ENCODE measurements at regions not wholly inside any gene's neighbourhood (a gene's known extent, or its start where the extent isn't known, plus 50 kb on each side); places are given as distances from the start of the nearest gene placed in this dataset.

DNA sequence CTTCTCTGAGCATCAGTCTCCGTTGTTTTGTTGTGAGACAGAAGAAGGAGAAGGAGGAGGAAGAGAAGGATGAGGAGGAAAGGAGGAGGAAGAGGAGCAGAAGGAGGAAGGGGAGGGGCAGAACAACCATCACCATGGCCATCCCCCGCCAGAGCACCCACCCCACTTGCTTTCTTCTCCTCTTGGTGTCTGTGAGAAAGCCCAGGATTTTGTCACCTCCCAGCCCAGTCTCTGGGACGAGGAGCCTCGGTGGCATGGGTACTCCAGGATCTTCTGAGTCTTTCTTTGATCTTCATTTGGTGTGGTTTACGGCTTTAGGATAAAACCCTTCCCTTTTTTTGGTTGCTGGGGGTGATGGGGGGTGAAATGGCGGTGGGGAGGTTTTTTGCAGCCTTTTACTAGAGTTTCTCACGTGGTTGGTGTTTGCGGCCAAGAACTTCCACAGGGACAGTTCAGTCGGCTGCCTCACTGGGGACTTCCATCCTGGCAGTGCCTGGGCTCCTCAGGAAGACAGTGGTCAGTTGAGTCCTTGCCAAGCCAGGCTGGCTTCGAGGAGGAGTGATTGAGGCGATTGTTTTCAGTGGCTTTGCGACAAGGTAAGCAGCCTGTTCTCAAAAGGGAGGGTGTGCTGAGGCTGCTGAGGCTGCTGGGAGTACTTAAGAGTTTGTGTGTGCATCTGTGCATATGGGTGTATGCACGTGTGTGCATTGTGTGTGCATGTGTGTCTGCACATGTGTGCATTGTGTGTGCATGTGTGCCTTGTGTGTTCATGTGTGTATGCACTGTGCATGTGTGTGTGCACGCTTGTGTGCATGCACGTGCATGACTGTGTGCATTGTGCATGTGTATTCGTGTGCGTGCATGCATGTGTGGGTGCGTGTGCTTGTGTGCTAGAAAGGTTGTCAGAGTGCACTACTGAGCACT lies 567.5 kb downstream of the TBC1D22A start:
- Histone ChIP-seq H3K36me3 (ENCODE audit: control insufficient read depth in 1 of 2, insufficient read depth in 2 of 2, low read length in 2 of 2) (no peaks in the 10 kb centered on the region), H3K9me3 (ENCODE audit: control insufficient read depth in 1 of 2, low read length in 2 of 2) (peaks cover 3 to 10% of the 10 kb centered on the region in 2 donors), H3K4me1 (ENCODE audit: control insufficient read depth in 1 of 2, insufficient read depth in 2 of 2, low read length in 2 of 2) (no peaks in the 10 kb centered on the region), H3K4me3 (ENCODE audit: low read depth in 1 of 2, low read length in 2 of 2) (no peak overlapping the region), H3K27me3 (ENCODE audit: low read depth, low read length) (no peaks in the 10 kb centered on the region), H3K27ac (ENCODE audit: low read length) (no peak overlapping the region)

DNA sequence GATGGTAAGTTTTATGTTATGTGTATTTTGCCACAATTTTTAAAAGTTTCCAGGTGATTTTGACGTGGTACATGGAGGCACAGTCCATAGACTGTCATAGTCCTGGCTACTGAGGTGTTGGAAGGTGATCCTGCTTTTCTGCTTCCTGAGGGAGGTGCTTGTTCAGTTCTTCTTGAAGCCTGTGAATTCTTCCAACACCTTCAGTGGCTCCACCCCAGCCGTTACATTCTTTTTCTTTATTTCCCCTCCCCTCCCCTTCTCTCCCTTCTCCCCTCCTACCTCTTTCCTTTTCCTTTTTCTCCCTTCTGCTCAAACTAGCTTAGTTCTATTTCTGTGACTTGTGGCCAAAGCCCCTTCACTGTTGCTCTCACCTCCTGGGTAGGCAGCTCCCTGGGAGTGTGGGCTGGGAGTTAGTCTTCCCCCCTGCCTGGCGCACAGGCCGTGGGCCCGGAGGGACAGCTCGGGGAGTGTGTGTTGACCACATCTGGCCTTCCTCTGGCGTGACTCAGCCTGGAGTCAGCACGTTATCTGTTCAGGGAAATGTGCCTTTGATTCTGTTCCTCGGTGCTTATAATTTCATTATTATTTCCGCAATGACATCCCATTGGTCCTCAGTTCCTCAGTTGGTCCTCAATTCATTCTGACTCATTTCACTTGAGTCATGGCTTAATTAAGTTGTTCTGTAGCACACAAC lies 566.2 kb downstream of the TBC1D22A start:
- no peak overlapping the region for H3K4me3 ChIP-seq (ENCODE audit: low read depth in 1 of 2, low read length in 2 of 2)
- H3K9me3 ChIP-seq (ENCODE audit: control insufficient read depth in 1 of 2, low read length in 2 of 2): peaks cover 3 to 9% of the 10 kb centered on the region in 2 donors
- H3K27ac ChIP-seq (ENCODE audit: low read length): no peak overlapping the region
- no peaks in the 10 kb centered on the region for H3K27me3 ChIP-seq (ENCODE audit: low read depth, low read length)
- H3K36me3 ChIP-seq (ENCODE audit: control insufficient read depth in 1 of 2, insufficient read depth in 2 of 2, low read length in 2 of 2): no peaks in the 10 kb centered on the region
- no peaks in the 10 kb centered on the region for H3K4me1 ChIP-seq (ENCODE audit: control insufficient read depth in 1 of 2, insufficient read depth in 2 of 2, low read length in 2 of 2)

DNA sequence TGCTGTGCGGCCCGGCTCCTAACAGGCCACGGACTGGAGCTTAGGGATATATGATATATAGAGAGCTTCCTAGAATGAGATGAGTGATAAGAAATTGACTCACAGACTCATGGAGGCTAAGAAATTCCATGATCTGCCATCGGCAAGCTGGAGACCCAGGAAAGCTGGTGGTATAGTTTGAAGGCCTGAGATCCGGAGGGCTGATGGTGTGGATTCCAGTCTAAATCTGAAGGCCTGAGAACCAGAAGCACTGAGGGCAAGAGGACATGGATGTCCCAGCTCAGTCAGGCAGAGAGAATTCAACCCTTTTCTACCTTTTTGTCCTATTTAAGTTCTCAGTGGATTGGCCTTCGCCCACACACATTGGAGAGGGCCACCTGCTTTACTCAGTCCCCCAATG lies 564.8 kb downstream of the TBC1D22A start:
- peaks cover 3 to 5% of the 10 kb centered on the region in 2 donors for H3K9me3 ChIP-seq (ENCODE audit: control insufficient read depth in 1 of 2, low read length in 2 of 2)
- H3K36me3 ChIP-seq (ENCODE audit: control insufficient read depth in 1 of 2, insufficient read depth in 2 of 2, low read length in 2 of 2): no peaks in the 10 kb centered on the region
- no peak overlapping the region for H3K27ac ChIP-seq (ENCODE audit: low read length)
- H3K4me1 ChIP-seq (ENCODE audit: control insufficient read depth in 1 of 2, insufficient read depth in 2 of 2, low read length in 2 of 2): no peaks in the 10 kb centered on the region
- H3K27me3 ChIP-seq (ENCODE audit: low read depth, low read length): no peaks in the 10 kb centered on the region
- no peak overlapping the region for H3K4me3 ChIP-seq (ENCODE audit: low read depth in 1 of 2, low read length in 2 of 2)

DNA sequence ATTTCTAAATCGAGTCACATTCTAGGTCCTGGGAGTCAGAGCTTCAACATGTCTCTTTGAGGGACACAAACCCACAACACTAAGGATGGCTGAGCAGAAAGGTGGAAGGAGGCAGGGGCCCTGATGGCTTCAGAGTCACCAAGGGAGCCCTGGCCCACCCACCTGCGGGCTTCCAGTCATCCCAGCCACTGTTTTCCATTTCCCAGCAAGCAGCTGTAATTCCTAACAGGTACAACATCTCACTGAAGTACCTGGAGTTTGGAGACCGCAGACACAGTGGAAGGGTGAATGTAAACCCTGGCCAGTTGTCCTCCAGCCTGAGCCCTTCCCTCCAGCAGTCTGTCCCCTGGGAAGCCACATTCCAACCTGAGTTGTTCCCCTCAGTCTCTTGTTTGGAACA lies 562.8 kb downstream of the TBC1D22A start:
- H3K4me1 ChIP-seq (ENCODE audit: control insufficient read depth in 1 of 2, insufficient read depth in 2 of 2, low read length in 2 of 2): no peaks in the 10 kb centered on the region
- no peak overlapping the region for H3K27ac ChIP-seq (ENCODE audit: low read length)
- peaks cover 16 to 19% of the 10 kb centered on the region in 2 donors for H3K9me3 ChIP-seq (ENCODE audit: control insufficient read depth in 1 of 2, low read length in 2 of 2)
- H3K27me3 ChIP-seq (ENCODE audit: low read depth, low read length): no peaks in the 10 kb centered on the region
- no peak overlapping the region for H3K4me3 ChIP-seq (ENCODE audit: low read depth in 1 of 2, low read length in 2 of 2)
- no peaks in the 10 kb centered on the region for H3K36me3 ChIP-seq (ENCODE audit: control insufficient read depth in 1 of 2, insufficient read depth in 2 of 2, low read length in 2 of 2)

DNA sequence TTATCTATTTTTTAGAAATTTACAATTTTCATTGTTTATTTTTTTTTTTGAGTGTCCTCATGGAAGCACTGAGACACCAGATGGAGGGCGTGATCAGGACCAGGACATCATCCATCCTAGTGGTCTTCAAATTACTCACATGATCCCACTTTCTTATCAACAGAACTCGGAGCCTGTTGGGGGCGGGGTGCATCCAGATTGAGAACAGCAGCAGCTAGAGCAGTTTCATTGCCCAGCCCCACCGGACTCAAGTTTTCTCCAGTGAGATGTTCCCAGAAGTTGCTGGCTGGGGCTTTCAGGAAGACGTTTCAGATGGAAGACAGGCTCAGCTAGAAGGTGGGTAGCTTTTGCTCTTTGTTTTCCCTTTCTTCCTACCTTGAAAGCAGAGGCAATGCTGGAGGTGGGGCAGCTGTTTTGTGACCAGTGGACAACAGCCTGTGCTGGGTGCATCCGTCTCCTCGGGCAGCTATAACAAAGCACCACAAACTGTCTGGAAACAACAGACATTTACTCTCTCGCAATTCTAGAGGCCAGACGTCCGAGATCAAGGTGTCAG lies 562.1 kb downstream of the TBC1D22A start:
- Histone ChIP-seq H3K4me3 (ENCODE audit: low read depth in 1 of 2, low read length in 2 of 2) (no peak overlapping the region), H3K36me3 (ENCODE audit: control insufficient read depth in 1 of 2, insufficient read depth in 2 of 2, low read length in 2 of 2) (no peaks in the 10 kb centered on the region), H3K27ac (ENCODE audit: low read length) (no peak overlapping the region), H3K4me1 (ENCODE audit: control insufficient read depth in 1 of 2, insufficient read depth in 2 of 2, low read length in 2 of 2) (no peaks in the 10 kb centered on the region), H3K27me3 (ENCODE audit: low read depth, low read length) (no peaks in the 10 kb centered on the region), H3K9me3 (ENCODE audit: control insufficient read depth in 1 of 2, low read length in 2 of 2) (peaks cover 16 to 22% of the 10 kb centered on the region in 2 donors)

DNA sequence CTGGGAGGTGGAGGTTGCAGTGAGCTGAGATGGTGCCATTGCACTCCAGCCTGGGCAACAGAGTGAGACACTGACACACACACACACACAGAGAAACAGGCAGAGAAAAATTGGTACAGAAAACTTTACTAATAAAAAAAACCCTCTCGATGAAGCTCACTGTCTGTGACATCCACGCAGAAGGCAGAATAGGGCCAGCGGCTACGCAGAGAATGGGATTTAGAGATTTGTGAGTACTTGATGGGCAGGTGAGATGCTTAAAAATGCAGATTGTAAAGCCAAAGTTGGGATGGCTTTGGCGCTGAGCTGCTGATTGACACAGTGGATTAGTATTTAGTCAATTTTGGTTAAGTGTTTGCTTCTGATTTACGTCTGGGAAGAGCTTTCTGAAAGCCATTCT lies 561.1 kb downstream of the TBC1D22A start:
- Histone ChIP-seq H3K27ac (ENCODE audit: low read length) (no peak overlapping the region), H3K36me3 (ENCODE audit: control insufficient read depth in 1 of 2, insufficient read depth in 2 of 2, low read length in 2 of 2) (no peaks in the 10 kb centered on the region), H3K27me3 (ENCODE audit: low read depth, low read length) (no peaks in the 10 kb centered on the region), H3K4me3 (ENCODE audit: low read depth in 1 of 2, low read length in 2 of 2) (no peak overlapping the region), H3K9me3 (ENCODE audit: control insufficient read depth in 1 of 2, low read length in 2 of 2) (peaks cover 16 to 22% of the 10 kb centered on the region in 2 donors), H3K4me1 (ENCODE audit: control insufficient read depth in 1 of 2, insufficient read depth in 2 of 2, low read length in 2 of 2) (no peaks in the 10 kb centered on the region)

DNA sequence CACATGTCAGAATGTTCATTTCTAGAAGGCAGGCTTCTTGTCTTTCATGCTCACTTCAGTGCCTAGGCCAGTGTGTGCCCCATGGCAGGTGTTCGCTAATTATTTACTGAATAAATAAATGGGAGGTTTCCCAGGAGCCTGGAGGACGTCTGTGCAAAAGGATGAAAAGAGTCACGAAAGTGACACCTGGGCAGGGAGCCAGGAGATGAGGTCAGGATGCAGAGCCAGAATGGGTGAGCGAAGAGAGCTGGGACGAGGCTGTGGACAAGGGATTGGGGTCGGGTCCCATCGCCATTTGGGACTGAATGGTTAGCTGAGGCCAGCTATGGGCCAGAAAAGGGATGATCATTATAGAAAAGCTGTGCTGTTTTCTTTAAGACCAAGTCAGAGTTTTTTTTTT lies 560.4 kb downstream of the TBC1D22A start:
- H3K27me3 ChIP-seq (ENCODE audit: low read depth, low read length): no peaks in the 10 kb centered on the region
- H3K4me3 ChIP-seq (ENCODE audit: low read depth in 1 of 2, low read length in 2 of 2): no peak overlapping the region
- H3K9me3 ChIP-seq (ENCODE audit: control insufficient read depth in 1 of 2, low read length in 2 of 2): peaks cover 16 to 22% of the 10 kb centered on the region in 2 donors
- no peak overlapping the region for H3K27ac ChIP-seq (ENCODE audit: low read length)
- no peaks in the 10 kb centered on the region for H3K36me3 ChIP-seq (ENCODE audit: control insufficient read depth in 1 of 2, insufficient read depth in 2 of 2, low read length in 2 of 2)
- H3K4me1 ChIP-seq (ENCODE audit: control insufficient read depth in 1 of 2, insufficient read depth in 2 of 2, low read length in 2 of 2): no peaks in the 10 kb centered on the region

DNA sequence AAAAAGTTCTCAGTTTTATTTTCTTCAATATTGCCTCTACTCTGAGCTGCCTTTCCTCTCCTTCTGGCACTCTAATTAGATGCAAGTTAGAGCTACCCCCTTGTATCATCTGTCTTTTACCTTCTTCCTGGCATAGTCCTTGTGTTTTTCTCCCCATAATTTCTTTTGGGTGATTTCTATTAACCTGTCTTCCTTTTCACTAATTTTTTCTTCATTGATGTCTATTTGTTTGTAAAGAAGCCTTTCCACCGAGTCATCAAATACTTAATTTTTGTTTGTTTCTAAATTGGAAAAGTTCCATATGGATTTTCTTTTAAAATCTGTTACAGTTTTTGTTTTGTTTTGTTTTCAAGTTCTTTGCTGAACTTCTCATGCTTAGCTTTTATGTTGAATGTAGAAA lies 558.1 kb downstream of the TBC1D22A start:
- Histone ChIP-seq H3K4me3 (ENCODE audit: low read depth in 1 of 2, low read length in 2 of 2) (no peak overlapping the region), H3K9me3 (ENCODE audit: control insufficient read depth in 1 of 2, low read length in 2 of 2) (peaks cover 13 to 22% of the 10 kb centered on the region in 2 donors), H3K27ac (ENCODE audit: low read length) (no peak overlapping the region), H3K4me1 (ENCODE audit: control insufficient read depth in 1 of 2, insufficient read depth in 2 of 2, low read length in 2 of 2) (no peaks in the 10 kb centered on the region), H3K27me3 (ENCODE audit: low read depth, low read length) (no peaks in the 10 kb centered on the region), H3K36me3 (ENCODE audit: control insufficient read depth in 1 of 2, insufficient read depth in 2 of 2, low read length in 2 of 2) (no peaks in the 10 kb centered on the region)

DNA sequence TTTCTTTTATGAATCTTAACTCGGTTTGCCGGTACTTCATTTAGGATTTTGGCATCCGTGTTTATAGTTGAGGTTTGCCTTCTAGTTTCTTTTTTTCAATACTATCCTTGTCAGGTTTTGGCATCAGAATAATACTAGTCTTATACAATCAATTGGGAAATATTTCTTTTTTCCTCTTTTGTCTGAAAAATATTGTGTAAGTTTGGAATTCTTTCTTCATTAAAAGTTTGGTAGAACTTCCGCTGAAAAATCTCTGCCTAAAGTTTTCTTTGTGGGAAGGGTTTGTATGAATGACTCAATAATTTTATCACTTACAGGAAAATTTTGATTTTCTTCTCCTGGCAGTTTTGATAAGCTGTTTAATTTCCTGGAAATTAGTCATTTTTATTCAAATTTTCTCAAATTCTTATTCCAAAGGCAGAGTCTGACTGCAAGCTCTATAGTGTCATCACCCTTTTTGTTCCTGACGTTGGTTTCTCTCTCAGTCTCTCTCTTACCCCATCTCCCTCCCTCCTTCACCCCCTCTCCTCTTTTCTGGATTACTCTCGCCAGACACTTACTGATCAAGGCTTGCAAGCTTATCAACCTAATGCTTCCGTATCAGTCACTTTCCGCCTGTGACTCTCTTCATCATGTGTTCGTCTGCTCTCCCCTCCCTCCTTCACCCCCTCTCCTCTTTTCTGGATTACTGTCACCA lies 555.7 kb downstream of the TBC1D22A start:
- Histone ChIP-seq H3K4me1 (ENCODE audit: control insufficient read depth in 1 of 2, insufficient read depth in 2 of 2, low read length in 2 of 2) (no peaks in the 10 kb centered on the region), H3K9me3 (ENCODE audit: control insufficient read depth in 1 of 2, low read length in 2 of 2) (peaks cover 13 to 24% of the 10 kb centered on the region in 2 donors)

DNA sequence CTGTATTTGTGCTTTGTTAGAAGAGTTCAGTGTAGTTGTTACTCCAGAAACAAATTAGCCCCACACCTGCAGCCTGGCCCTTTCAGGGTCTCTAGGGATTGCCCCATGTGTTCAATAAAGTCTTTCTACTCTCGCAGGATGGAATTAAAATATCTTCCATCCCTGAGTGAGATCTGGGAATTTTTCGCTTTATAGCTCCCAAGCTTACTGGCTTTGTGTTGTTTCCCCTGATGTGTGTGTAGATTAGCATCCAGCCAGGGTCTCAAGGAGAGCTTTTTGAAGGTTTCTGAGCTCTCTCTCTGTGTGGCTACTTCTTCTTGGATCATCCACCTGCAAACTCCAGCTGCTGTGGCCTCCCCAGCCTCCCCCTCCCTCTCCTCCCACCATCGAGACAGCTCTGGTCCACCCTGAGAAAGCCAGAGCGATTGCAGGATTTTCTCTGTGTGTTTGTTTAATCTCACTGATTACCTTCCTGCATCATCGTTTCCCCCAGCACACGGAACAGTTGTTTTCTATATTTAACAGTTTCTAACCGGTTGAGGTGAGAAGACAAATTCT lies 553.5 kb downstream of the TBC1D22A start:
- Histone ChIP-seq H3K9me3 (ENCODE audit: control insufficient read depth in 1 of 2, low read length in 2 of 2) (peaks cover 7 to 17% of the 10 kb centered on the region in 2 donors), H3K4me1 (ENCODE audit: control insufficient read depth in 1 of 2, insufficient read depth in 2 of 2, low read length in 2 of 2) (no peaks in the 10 kb centered on the region), H3K27ac (ENCODE audit: low read length) (no peak overlapping the region), H3K27me3 (ENCODE audit: low read depth, low read length) (no peaks in the 10 kb centered on the region), H3K4me3 (ENCODE audit: low read depth in 1 of 2, low read length in 2 of 2) (no peak overlapping the region), H3K36me3 (ENCODE audit: control insufficient read depth in 1 of 2, insufficient read depth in 2 of 2, low read length in 2 of 2) (no peaks in the 10 kb centered on the region)

More for the DNA sequence above, 555.7 kb downstream of the TBC1D22A start:
- no peaks in the 10 kb centered on the region for H3K36me3 ChIP-seq (ENCODE audit: control insufficient read depth in 1 of 2, insufficient read depth in 2 of 2, low read length in 2 of 2)
- no peaks in the 10 kb centered on the region for H3K27me3 ChIP-seq (ENCODE audit: low read depth, low read length)
- no peak overlapping the region for H3K27ac ChIP-seq (ENCODE audit: low read length)
- no peak overlapping the region for H3K4me3 ChIP-seq (ENCODE audit: low read depth in 1 of 2, low read length in 2 of 2)

DNA sequence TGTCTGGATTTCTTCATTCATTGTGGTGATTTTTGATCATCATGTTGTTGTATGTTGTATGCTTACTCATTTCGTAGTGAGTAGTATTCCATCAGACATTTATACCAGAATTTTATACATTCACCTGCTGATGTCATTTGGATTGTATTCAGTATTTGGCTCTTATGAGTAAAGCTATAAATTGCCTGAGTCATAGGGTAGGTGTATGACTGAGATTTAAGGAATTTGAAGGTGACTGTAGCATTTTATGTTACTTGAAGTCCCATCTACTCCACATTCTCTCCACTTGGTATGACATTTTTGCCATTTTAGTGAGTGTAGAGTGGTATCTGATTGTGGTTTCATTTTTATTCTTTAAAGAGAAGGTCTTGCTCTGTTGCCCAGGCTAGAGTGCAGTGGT lies 548.2 kb downstream of the TBC1D22A start:
- no peaks in the 10 kb centered on the region for H3K27me3 ChIP-seq (ENCODE audit: low read depth, low read length)
- no peaks in the 10 kb centered on the region for H3K36me3 ChIP-seq (ENCODE audit: control insufficient read depth in 1 of 2, insufficient read depth in 2 of 2, low read length in 2 of 2)
- H3K27ac ChIP-seq (ENCODE audit: low read length): no peak overlapping the region
- H3K9me3 ChIP-seq (ENCODE audit: control insufficient read depth in 1 of 2, low read length in 2 of 2): peaks cover 0 to 8% of the 10 kb centered on the region in 2 donors
- H3K4me3 ChIP-seq (ENCODE audit: low read depth in 1 of 2, low read length in 2 of 2): no peak overlapping the region
- no peaks in the 10 kb centered on the region for H3K4me1 ChIP-seq (ENCODE audit: control insufficient read depth in 1 of 2, insufficient read depth in 2 of 2, low read length in 2 of 2)

All from muscle layer of duodenum (tissue), 2 donors.